Right lung (tissue), 2 donors: ENCODE measurements at regions not wholly inside any gene's neighbourhood (a gene's known extent, or its start where the extent isn't known, plus 50 kb on each side); places are given as distances from the start of the nearest gene placed in this dataset.

Experiments
- DNase-seq, 2 donors: peaks; one replicate each; pipeline ENCODE4 v3.0.0-alpha.2; 2013

DNA sequence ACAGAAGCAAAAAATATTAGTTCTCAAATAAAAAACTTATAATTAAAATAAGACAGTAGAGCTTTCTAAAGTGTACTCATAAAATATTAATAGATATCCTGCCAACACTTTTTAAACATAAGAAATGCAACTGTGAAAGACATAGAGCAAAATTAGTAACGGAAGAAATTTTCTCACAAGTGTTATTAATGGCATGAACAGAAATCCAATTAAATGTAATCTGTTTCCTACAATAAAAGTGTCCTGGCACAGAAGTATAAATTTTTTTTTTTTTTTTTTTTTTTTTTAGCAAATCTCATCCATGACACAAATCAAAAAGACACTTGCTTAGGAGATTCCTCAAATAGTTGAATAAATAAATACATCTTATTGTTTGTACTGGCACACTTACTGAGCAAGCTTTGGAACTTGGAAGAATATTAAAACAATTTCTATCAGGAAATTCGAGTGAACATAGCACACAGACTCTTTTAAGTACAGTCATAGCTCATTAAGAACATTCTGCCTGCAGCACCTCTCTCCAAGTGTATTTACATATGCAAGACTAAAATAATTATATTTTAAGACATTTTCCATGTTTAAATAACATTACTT, 227.2 kb upstream of the ROBO2 start:
- DNase-seq, result no peak

DNA sequence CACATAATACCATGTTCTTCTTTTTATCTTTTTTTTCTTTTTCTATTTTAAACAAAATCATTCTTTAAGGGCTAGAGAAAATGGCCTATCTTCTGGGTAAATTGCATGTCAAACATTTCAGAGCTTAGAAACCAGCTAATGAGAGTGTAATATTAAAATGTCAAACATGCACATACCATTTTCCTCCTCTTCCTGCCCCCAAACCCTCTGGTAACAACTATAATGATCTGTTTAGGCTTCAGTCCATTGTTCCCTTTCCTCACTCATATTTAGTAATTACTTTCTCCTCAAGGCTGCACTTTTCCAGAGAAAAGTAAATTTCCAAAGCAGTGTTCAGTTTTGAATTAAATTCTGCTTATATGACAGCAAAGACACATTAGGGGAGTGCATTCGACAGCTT, 224.3 kb upstream of the ROBO2 start:
- DNase-seq, result no peak

DNA sequence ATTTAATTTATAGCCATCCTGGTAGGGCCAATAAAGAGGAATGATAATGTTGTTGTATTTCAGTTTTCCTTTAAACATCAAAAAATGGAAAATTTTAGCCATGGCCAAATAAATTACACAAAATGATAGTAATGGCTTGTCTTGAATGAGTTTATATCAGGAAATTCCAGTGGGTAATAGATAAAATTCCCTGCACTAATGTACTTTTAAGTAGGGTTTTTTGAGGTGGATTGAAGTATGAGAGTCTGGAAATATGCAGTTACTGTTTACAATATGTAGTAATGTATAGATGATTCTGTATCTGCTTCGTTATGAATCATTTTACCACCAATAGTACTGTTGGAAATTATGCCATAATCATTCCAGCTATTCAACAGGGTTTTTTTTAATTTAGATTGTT, 219.4 kb upstream of the ROBO2 start:
- DNase-seq, result peak in 1 of 2 donors; percentile 32

DNA sequence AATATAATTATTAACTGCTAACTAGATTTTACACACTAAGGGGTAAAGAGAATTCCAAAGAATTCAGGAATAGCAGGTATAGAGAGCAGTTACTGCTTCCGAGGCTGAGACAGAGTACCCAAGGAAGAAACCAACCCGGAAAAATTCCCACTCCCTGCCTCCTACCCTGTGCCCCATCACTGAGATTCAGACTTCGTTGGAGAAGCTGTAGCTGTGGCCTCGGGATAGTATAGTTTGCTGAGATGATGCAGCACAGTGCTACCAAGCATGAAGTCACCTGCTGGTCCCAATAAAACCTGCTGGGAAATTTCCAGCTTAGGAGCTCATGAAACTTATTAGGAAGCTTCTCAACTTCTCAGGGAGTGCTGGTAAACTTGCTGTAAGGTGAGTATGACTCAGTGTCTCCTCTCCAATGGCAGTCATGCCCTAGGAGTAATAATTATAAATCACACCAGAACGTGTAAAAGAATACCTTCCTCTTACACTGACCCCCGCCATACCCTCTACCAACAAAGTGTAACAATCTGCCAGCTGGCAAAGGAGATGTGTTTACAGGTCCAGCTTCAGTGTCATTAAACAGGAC, 215.2 kb upstream of the ROBO2 start:
- no peak for DNase-seq

DNA sequence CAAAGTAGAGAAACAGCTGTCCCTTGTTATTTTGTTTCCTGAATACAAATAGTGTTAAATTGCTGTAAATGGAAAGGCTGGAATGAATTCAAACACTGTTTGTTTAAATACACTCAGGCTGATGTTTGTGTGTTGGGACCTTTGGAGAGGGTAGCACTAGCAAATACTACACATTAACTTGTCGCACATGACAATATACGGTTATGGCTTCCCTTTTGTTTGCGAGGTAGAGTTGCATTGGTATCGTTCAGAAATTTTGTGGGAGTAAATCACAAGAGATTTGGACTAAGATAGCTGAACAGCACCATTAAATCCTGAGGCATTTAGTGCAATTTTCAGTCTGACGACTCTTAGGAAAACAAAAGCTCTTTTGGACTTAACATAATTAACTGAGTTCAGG, 213.0 kb upstream of the ROBO2 start:
- DNase-seq, result peak; percentile 52 to 56

DNA sequence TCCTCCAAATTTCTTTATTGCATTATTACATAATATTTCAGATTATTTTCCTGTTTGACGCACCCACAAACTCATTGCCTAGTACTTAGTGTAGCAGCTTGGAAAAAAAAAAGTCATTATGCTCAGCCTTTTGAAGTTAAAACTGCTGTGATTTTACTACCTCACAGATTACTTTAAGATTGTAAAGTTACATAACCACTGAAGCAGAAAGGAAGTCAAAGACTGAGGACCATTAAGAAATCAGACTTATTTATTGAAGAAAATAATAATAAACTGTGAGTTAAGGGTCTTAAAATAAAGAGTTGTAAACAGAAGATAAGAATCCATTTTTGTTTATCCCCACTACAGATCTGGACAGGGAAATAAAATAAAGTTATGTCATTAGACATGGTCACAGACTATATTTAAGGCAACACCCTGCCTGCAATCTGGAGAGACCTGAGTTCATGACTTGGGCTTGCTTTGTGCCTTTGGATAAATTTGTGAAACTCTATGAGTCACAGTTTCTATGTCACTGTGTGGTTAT, 212.1 kb upstream of the ROBO2 start:
- peak; percentile 47 to 60 for DNase-seq

DNA sequence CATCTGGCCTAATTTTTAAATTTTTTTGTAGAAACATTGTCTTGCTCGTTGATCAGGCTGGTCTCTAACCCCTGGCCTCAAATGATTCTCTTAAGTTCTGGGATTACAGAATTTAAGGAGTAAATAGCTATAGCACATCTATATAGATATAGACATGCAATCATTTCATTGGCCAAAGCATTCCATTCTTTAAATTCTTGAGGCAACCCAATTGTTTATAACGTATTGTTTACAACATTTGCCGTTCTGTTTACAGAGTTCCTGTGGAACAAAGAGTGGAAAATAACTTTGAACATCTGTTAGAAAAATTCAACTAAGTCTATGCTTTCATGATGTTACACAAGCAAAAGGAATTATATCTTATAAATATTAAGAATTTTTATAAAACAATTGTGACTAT, 205.2 kb upstream of the ROBO2 start:
- DNase-seq, result no peak

DNA sequence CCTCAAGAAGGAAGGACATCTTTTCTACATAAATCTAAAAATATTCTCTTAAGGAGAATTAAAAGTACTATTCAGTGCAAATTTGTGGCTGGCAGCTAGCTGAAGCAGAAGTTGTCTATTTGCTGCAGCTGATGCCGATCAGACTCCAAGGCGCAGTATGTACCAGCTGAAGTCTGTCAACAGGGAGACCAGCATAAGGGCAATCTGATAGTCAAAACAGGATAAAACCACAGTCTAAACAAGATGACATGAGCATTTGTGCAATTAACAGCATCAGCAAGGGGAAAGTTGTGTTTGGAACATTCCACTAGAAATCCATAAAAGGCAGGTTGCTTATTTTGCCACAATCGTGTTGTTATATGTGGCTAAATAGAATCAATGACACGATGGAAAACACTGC, 198.2 kb upstream of the ROBO2 start:
- DNase-seq, result peak in 1 of 2 donors; percentile 61

DNA sequence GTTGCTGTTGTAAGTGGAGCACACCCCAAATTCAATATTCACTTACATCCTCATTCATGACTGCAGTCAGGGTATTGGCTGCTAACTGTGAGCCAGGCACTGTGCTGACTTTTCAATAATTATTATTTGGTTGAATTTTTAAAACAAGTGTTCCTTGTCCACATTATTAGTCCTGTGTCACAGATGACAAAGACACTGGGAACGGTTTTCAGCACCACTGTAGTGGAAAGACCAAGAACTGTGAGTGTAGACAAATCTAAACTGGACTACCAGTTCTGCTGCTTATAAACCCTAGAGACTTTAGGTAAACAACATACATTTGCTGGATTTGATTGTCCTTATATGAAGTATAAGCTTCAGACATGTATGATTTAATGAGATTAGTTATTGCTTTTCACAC, 197.7 kb upstream of the ROBO2 start:
- no peak for DNase-seq

DNA sequence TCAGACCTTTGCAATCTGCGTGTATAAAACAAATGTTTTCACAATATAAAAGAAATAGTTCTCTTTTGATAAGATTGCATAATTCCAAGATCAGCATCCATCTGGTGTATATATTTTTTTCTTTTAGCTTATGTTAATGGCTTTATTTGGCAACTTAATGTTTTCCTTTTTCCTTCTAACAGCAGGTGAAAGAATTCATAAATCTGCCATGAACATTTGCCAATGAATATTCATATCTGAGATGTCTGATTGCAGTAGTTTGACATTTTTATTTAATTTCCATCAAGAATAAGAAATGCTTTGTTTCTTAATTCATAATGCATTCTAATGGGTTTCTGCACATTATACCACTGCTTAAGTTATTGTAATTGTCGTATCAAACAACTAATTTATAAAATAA, 184.4 kb upstream of the ROBO2 start:
- DNase-seq, result no peak

DNA sequence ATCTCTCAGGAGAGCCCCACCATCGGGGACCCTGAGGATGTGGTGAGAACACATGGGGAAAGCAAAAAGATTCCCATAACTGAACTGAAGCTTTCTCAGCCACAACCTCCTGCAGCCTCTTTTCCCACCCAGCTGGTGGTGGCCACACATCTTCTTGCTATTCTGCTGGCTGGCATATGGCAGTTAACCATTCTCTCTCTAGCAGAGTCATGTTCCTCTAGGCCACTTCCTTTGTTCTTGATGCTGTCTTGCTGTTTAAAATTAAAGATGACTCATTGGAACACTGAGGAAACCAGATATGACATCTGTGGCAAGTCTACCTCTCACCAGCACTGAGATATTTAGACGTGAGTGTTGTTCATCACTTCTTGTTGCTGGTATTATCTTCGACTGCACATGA, 180.3 kb upstream of the ROBO2 start:
- DNase-seq, result no peak

DNA sequence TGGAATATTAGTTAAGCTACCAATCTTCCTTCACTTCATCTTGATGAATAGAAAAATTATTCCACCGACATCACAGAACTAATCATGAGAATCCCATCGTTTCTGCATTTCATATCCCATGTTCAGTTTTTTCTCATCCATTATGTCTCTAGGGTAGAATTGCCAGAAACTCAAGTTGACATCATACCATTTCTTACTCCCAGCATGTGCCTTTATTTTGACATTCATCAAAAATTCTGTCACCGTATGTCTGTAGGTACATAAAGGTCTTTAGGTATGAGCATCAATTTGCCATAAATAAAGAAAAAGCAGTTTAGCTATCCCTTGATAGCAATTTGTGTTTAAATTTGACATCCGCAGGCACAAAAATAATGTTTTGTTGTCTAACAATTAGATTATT, 175.5 kb upstream of the ROBO2 start:
- DNase-seq, result no peak

DNA sequence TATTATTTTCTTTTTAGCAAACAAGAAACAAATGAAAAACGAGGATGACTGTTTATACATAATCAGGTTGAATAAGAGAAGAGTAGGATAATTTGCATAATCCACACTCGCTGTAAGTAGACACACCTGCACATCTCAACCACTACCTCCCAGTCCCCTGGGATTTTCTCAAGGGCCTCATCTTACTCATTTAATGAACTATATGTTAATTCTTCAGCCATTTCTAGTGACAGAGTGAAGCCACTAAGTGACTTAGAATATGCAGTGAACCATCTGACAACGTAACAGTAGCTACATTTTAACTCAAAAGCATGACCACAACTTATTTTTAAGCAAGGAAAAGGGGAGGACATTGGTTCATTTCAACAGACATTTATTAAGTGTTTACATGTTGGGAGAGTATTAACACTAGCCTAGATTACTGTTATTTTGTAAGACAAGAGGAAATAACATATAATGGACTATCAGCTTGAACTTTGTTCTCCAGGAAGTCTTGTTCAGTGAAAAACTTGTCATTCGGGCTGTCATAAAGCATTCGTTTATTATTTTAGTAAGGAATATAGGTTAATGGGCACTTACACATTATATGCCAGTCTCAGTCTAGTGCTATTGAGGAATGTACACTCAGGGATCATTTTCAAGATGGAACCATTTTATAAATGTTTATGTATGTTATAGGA, 173.0 kb upstream of the ROBO2 start:
- DNase-seq, result no peak

DNA sequence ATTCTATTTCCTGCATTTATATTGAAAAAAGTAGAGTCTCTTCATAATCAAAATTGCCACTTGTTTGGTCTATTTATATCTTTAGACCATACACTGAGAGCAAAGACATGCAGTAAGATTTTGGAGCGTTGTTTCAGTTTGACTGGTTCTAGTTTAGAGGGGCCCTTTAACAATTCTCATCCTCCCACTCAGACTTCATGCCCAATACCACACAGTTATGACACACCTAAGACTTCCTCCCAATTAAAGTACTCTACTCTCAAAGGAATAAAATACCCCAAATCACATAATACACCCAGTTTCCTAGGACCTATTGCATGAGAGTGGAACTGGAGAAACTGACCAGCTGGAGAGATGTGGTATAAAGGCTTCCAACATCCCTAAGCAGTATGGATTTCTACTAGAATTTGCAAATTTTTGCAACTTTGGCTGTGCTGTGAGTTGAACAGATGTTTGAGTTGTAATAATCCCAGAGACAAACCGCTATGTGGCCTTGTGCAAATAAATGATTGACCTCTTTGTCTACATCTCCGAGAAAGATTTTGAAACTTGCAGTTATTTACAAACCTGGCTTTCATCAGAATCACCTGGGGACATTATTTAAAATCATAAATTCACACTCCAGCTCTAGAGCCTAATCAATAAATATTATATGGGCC, 170.0 kb upstream of the ROBO2 start:
- no peak for DNase-seq

DNA sequence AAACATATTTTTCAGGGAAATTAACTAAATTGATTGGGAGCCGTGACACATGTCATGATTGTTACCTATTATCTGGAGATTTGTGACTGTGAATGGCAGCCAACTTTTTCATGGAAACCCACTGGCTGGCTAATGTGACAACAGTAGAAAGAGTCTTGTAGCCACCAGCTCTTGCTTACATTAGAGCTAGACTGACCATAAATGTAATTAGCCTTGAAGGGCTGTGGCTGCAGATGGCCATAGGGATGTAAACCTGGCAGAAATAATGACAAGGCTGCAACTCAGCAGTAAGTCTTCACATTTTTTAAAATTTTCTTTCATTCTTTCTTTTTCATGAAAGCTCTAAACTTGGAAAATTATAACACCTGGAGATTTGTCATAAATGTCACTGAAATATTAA, 168.2 kb upstream of the ROBO2 start:
- no peak for DNase-seq

DNA sequence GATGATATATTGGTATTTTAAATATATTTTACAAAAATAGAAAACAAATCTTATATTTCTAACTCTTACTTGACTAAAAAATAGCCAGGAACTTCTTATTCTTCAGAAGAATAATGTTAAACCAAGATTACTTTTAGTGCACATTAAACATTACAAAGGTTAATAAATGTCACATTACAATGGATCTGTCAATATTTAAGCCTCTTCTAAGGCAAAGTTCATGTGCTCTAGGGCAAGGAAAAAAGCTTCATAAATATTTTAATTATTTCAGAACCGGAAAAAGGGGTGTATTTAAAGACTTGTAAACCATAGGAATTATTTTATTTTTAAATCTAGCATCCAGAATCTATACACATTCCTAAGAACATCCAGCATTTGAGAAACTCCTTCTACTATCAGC, 166.9 kb upstream of the ROBO2 start:
- DNase-seq, result no peak

DNA sequence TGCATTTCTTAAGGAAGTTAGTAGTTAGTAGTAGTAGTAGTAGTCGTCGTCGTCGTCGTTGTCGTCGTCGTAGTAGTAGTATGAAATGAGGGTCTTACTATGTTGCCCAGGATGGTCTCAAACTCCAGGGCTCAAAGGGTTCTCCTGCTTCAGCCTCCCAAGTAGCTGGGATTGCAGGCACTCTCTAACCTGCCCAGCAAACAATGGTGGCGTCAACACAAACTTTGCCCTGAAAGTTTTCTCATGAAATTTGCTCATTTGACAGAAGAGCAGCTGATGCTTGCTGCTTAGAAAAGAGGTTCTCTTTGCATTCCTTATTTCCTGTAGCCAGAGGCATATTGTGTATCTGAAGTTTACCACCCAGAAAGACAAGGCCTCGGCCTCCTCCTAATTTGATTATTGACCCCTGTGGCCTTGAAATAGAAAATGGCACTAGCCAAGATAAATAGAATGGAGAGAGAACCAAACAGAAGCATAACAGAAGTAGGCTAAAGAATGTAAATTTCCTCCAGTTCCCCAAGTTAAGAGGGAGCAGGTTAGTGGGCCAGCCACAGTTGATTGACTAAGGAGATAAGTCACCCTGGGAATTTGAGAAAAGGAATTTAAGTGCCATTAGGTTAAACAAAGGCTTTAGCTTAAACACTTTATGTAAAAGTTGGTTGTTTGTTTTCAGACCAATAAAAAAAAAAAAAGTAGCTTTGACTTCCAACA, 166.2 kb upstream of the ROBO2 start:
- DNase-seq, result no peak

DNA sequence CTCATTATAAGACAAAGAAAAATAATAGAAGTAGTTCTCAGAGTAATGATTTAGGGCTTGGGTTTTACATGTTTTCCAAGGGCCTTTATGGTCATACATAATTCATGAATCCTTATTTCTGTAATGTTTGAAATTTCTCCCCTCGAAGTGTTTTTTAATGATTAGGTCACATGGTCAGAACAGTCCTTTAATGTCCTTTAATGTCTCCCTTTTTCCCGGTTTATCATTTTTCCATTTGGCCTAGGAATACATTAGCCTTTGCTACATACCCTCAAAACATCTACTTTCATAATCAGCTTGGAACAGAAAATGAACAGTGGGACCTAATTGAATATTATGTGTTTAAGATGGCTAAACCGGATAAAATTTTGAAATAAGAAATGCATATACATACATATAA, 159.9 kb upstream of the ROBO2 start:
- DNase-seq, result no peak

DNA sequence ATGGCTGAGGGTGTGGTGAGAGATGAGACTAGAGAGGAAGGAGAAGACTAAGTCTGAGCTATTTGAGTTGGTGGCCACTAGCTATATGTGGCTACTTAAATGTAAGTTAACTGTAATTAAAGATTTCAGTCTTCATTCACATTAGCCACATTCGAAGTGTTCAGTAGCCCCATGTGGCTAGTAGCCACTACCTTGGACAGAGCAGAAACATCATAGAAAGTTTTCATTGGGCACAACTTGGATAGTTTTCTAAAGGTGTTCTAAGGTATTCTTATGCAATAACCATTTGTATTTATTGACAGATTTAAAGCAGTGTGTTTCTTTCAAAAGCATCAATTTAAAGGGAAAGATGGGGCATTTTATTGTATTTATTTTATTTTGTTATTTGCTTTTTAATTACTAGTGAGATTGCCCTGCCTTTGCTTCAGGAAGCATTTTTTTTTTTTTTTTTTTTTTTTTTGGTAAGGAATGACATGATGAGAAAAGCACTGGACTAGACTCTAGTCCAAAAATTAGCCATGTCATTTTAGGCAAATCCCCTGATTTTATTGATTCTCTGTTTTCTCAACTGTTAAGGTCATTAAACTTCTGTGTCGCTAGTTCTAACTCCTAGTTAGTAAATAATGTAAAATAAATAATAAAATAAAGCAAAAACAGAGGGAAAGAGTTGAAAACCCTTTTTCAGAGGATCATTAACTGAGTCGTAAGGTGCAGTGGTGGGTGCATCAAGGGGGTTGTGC, 153.0 kb upstream of the ROBO2 start:
- DNase-seq, result no peak

DNA sequence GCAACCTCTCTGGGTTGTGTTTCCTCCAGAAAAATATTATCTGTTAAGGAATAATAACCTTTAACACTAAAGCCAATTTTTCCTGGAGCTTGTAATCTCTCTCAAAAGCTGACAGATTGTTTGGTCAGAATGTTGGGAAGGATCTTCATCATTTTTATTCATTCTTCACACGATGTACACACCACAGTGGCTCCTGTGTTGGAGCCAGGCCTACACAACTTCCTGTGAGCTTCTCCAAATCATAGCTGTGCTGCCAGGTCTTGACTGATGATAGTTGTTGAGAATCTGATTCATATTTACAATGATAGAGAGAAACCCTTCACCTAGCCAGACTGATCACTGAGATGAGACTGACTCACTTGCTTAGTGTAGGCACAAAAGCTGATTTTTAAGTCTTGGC, 151.0 kb upstream of the ROBO2 start:
- no peak for DNase-seq

DNA sequence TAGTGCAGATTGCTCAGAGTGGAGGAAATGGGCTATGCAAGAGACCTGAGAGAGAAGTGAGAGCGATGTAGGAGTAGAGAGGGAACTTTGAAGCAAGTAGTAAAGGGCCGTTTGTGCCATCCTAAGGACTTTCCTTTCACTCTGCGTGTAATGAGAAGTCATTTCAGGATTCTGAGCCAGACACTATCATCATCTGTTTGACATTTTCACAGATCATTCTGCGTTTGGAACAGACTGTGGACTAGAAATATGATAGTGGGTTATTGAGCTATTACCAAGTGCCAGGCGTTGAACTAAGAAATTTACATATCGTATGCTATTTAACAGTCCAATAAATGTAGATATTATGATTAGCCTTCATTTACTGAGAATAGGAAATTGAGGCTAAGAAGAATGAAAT, 150.0 kb upstream of the ROBO2 start:
- no peak for DNase-seq

DNA sequence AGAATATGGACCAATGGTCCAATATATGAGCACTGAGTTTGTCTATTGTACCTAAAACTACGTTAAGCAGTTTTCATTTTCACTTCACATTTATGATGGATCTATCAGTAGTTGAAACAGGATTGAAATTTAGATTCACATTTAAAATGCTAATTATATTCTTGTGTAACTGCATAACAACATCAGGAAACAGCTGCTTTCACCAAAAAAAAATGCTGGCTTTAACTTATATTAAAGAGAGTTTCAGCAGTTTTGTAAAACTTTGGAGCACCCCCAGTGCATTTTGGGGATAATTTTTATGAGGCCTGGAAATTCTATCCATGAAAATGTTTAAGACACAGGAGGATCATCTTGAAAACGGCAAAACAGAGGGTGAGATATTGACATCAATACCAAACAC, 142.8 kb upstream of the ROBO2 start:
- peak in 1 of 2 donors; percentile 36 for DNase-seq
